Right renal cortex interstitium (tissue), 3 donors: ENCODE measurements at regions not wholly inside any gene's neighbourhood (a gene's known extent, or its start where the extent isn't known, plus 50 kb on each side); places are given as distances from the start of the nearest gene placed in this dataset.

Experiments used
- DNase-seq, 3 donors: peaks; one replicate each; pipeline ENCODE4 v3.0.0-alpha.2; 2013; ENCODE audit warnings: low read depth in 3 of 3, low spot score in 2 of 3

GRCh38 chr10:8908013-8908412, 853.5 kb downstream of the GATA3 start:
- DNase-seq = no peak

- no peak for DNase-seq
These were observed 855.8 kb downstream of the GATA3 start for GRCh38 chr10:8910314-8910713.

- DNase-seq = no peak
These were observed 856.5 kb downstream of the GATA3 start for GRCh38 chr10:8911032-8911431.

- DNase-seq = no peak
These were observed 857.6 kb downstream of the GATA3 start for GRCh38 chr10:8912108-8912507.

GRCh38 chr10:8913720-8914119, 859.2 kb downstream of the GATA3 start:
- no peak for DNase-seq

GRCh38 chr10:8919280-8919679, 864.8 kb downstream of the GATA3 start:
- no peak for DNase-seq

- DNase-seq = no peak
These were observed 867.1 kb downstream of the GATA3 start for GRCh38 chr10:8921568-8921967.

GRCh38 chr10:8923096-8923495, 868.6 kb downstream of the GATA3 start:
- no peak for DNase-seq

- no peak for DNase-seq
These were observed 873.2 kb downstream of the GATA3 start for GRCh38 chr10:8927705-8928104.

- no peak for DNase-seq
These were observed 892.0 kb downstream of the GATA3 start for GRCh38 chr10:8946451-8946850.

- no peak for DNase-seq
These were observed 896.5 kb downstream of the GATA3 start for GRCh38 chr10:8950978-8951377.

GRCh38 chr10:8951440-8952089, 897.1 kb downstream of the GATA3 start:
- DNase-seq = no peak

GRCh38 chr10:8956400-8956799, 901.9 kb downstream of the GATA3 start:
- DNase-seq = no peak

- DNase-seq = no peak
These were observed 907.8 kb downstream of the GATA3 start for GRCh38 chr10:8962249-8962648.

- DNase-seq = no peak
These were observed 912.6 kb downstream of the GATA3 start for GRCh38 chr10:8967061-8967460.

GRCh38 chr10:8969853-8970252, 915.4 kb downstream of the GATA3 start:
- no peak for DNase-seq

GRCh38 chr10:8975535-8975934, 921.0 kb downstream of the GATA3 start:
- no peak for DNase-seq

GRCh38 chr10:8978100-8978499, 923.6 kb downstream of the GATA3 start:
- DNase-seq = no peak

- DNase-seq = no peak
These were observed 925.5 kb downstream of the GATA3 start for GRCh38 chr10:8979976-8980375.

- DNase-seq = no peak
These were observed 926.8 kb downstream of the GATA3 start for GRCh38 chr10:8981277-8981676.

GRCh38 chr10:8985651-8986050, 931.2 kb downstream of the GATA3 start:
- no peak for DNase-seq

- DNase-seq = no peak
These were observed 932.5 kb downstream of the GATA3 start for GRCh38 chr10:8986975-8987374.

- DNase-seq = no peak
These were observed 933.2 kb downstream of the GATA3 start for GRCh38 chr10:8987712-8988111.
